T-helper 17 cell (primary cell): ENCODE measurements at regions not wholly inside any gene's neighbourhood (a gene's known extent, or its start where the extent isn't known, plus 50 kb on each side); places are given as distances from the start of the nearest gene placed in this dataset.

ENCODE experiments used
- ATAC-seq: fragments of 150-1000 bp; cut with Tn5 transposase; 2 replicates; pipeline ENCODE4 v1.10.0; 2021; ENCODE audit warnings: mild to moderate bottlenecking, moderate library complexity
- DNase-seq, 3 donors: peaks; one replicate each; pipeline versions ENCODE4 v3.0.0 to v3.0.0-alpha.2; 2020 to 2021
- H3K9me3 ChIP-seq: one replicate; pipeline ENCODE4 v1.7.0; 2013; ENCODE audit warnings: low read length, mild to moderate bottlenecking; ENCODE audit not compliant: control insufficient read depth, poor library complexity, severe bottlenecking
- H3K27ac Mint-ChIP-seq: one replicate; pipeline ENCODE4 v1.8.0; 2022; ENCODE audit warnings: mild to moderate bottlenecking, moderate library complexity, mixed read lengths
- H3K27me3 Mint-ChIP-seq: one replicate; pipeline ENCODE4 v1.8.0; 2022; ENCODE audit warnings: mixed read lengths
- H3K36me3 Mint-ChIP-seq: one replicate; pipeline ENCODE4 v1.8.0; 2022; ENCODE audit warnings: low read depth, mixed read lengths
- H3K4me1 Mint-ChIP-seq: one replicate; pipeline ENCODE4 v1.8.0; 2022; ENCODE audit warnings: mild to moderate bottlenecking, mixed read lengths
- H3K4me3 Mint-ChIP-seq: one replicate; pipeline ENCODE4 v1.8.0; 2022; ENCODE audit warnings: mild to moderate bottlenecking, moderate library complexity, mixed read lengths

GRCh38 chr6:23590498-23591126, 535.4 kb upstream of the NRSN1 start:
- ATAC-seq: no peak
- DNase-seq: no peak
- no peak overlapping the region for H3K27ac Mint-ChIP-seq
- H3K36me3 Mint-ChIP-seq: no peaks in the 10 kb centered on the region
- no peaks in the 10 kb centered on the region for H3K27me3 Mint-ChIP-seq
- H3K4me1 Mint-ChIP-seq: no peaks in the 10 kb centered on the region
- no peak overlapping the region for H3K4me3 Mint-ChIP-seq
- no peaks in the 10 kb centered on the region for H3K9me3 ChIP-seq

GRCh38 chr6:23591761-23592160, 534.3 kb upstream of the NRSN1 start:
- Mint-ChIP-seq H3K4me3 (no peak overlapping the region), H3K4me1 (no peaks in the 10 kb centered on the region), H3K27me3 (no peaks in the 10 kb centered on the region), H3K36me3 (no peaks in the 10 kb centered on the region), H3K27ac (no peak overlapping the region)
- H3K9me3 ChIP-seq: no peaks in the 10 kb centered on the region
- ATAC-seq: no peak
- no peak for DNase-seq

GRCh38 chr6:23600118-23600517, 525.9 kb upstream of the NRSN1 start:
- ATAC-seq (no peak), DNase-seq (no peak)
- H3K36me3 Mint-ChIP-seq: no peaks in the 10 kb centered on the region
- no peaks in the 10 kb centered on the region for H3K4me1 Mint-ChIP-seq
- H3K9me3 ChIP-seq: no peaks in the 10 kb centered on the region
- no peak overlapping the region for H3K4me3 Mint-ChIP-seq
- no peak overlapping the region for H3K27ac Mint-ChIP-seq
- H3K27me3 Mint-ChIP-seq: no peaks in the 10 kb centered on the region

GRCh38 chr6:23601811-23602345, 524.1 kb upstream of the NRSN1 start:
- Mint-ChIP-seq H3K27me3 (no peaks in the 10 kb centered on the region), H3K4me3 (no peak overlapping the region), H3K4me1 (no peaks in the 10 kb centered on the region), H3K27ac (no peak overlapping the region), H3K36me3 (no peaks in the 10 kb centered on the region)
- no peaks in the 10 kb centered on the region for H3K9me3 ChIP-seq
- no peak for DNase-seq
- no peak for ATAC-seq

GRCh38 chr6:23608931-23609435, 517.0 kb upstream of the NRSN1 start:
- Mint-ChIP-seq H3K36me3 (no peaks in the 10 kb centered on the region), H3K27ac (no peak overlapping the region), H3K4me3 (no peak overlapping the region), H3K27me3 (no peaks in the 10 kb centered on the region), H3K4me1 (no peaks in the 10 kb centered on the region)
- no peak for DNase-seq
- no peak for ATAC-seq
- H3K9me3 ChIP-seq: no peaks in the 10 kb centered on the region

- Mint-ChIP-seq H3K36me3 (no peaks in the 10 kb centered on the region), H3K4me1 (no peaks in the 10 kb centered on the region), H3K4me3 (no peak overlapping the region), H3K27me3 (no peaks in the 10 kb centered on the region), H3K27ac (no peak overlapping the region)
- no peak for ATAC-seq
- H3K9me3 ChIP-seq: no peaks in the 10 kb centered on the region
- DNase-seq: no peak
Observed at GRCh38 chr6:23611776-23612381, 514.1 kb upstream of the NRSN1 start.

GRCh38 chr6:23618366-23618765, 507.6 kb upstream of the NRSN1 start:
- Mint-ChIP-seq H3K4me1 (no peaks in the 10 kb centered on the region), H3K27me3 (no peaks in the 10 kb centered on the region)
- no peak for DNase-seq

GRCh38 chr6:23620911-23621401, 505.1 kb upstream of the NRSN1 start:
- ATAC-seq (no peak), DNase-seq (no peak)
- Mint-ChIP-seq H3K27me3 (no peaks in the 10 kb centered on the region), H3K4me3 (no peak overlapping the region), H3K27ac (no peak overlapping the region), H3K4me1 (no peaks in the 10 kb centered on the region), H3K36me3 (no peaks in the 10 kb centered on the region)
- no peaks in the 10 kb centered on the region for H3K9me3 ChIP-seq

More at GRCh38 chr6:23618366-23618765, 507.6 kb upstream of the NRSN1 start:
- ATAC-seq: no peak
- no peaks in the 10 kb centered on the region for H3K36me3 Mint-ChIP-seq
- no peaks in the 10 kb centered on the region for H3K9me3 ChIP-seq
- no peak overlapping the region for H3K4me3 Mint-ChIP-seq
- H3K27ac Mint-ChIP-seq: no peak overlapping the region

- DNase-seq: no peak
- no peaks in the 10 kb centered on the region for H3K9me3 ChIP-seq
- no peak for ATAC-seq
- no peaks in the 10 kb centered on the region for H3K27me3 Mint-ChIP-seq
- no peaks in the 10 kb centered on the region for H3K4me1 Mint-ChIP-seq
- no peak overlapping the region for H3K4me3 Mint-ChIP-seq
- H3K36me3 Mint-ChIP-seq: no peaks in the 10 kb centered on the region
- no peak overlapping the region for H3K27ac Mint-ChIP-seq
Observed at GRCh38 chr6:23630726-23631635, 495.0 kb upstream of the NRSN1 start.

GRCh38 chr6:23633996-23634395, 492.0 kb upstream of the NRSN1 start:
- no peaks in the 10 kb centered on the region for H3K4me1 Mint-ChIP-seq
- H3K4me3 Mint-ChIP-seq: no peak overlapping the region
- no peak overlapping the region for H3K27ac Mint-ChIP-seq
- H3K36me3 Mint-ChIP-seq: no peaks in the 10 kb centered on the region
- H3K9me3 ChIP-seq: no peaks in the 10 kb centered on the region
- DNase-seq (no peak), ATAC-seq (no peak)
- no peaks in the 10 kb centered on the region for H3K27me3 Mint-ChIP-seq

- H3K4me1 Mint-ChIP-seq: no peaks in the 10 kb centered on the region
- H3K36me3 Mint-ChIP-seq: no peaks in the 10 kb centered on the region
- no peak for DNase-seq
- ATAC-seq: no peak
- no peaks in the 10 kb centered on the region for H3K9me3 ChIP-seq
- H3K4me3 Mint-ChIP-seq: no peak overlapping the region
- no peak overlapping the region for H3K27ac Mint-ChIP-seq
- H3K27me3 Mint-ChIP-seq: no peaks in the 10 kb centered on the region
Observed at GRCh38 chr6:23635150-23635549, 490.9 kb upstream of the NRSN1 start.

- no peak overlapping the region for H3K4me3 Mint-ChIP-seq
- no peaks in the 10 kb centered on the region for H3K36me3 Mint-ChIP-seq
- ATAC-seq: no peak
- no peaks in the 10 kb centered on the region for H3K9me3 ChIP-seq
- no peak for DNase-seq
- no peaks in the 10 kb centered on the region for H3K4me1 Mint-ChIP-seq
- no peak overlapping the region for H3K27ac Mint-ChIP-seq
- H3K27me3 Mint-ChIP-seq: no peaks in the 10 kb centered on the region
Observed at GRCh38 chr6:23637296-23637695, 488.7 kb upstream of the NRSN1 start.

GRCh38 chr6:23642849-23643248, 483.2 kb upstream of the NRSN1 start:
- H3K27ac Mint-ChIP-seq: no peak overlapping the region
- no peak for DNase-seq
- no peak for ATAC-seq
- H3K9me3 ChIP-seq: no peaks in the 10 kb centered on the region
- H3K36me3 Mint-ChIP-seq: no peaks in the 10 kb centered on the region
- H3K4me3 Mint-ChIP-seq: no peak overlapping the region
- no peaks in the 10 kb centered on the region for H3K4me1 Mint-ChIP-seq
- H3K27me3 Mint-ChIP-seq: no peaks in the 10 kb centered on the region
